SK-N-SH (cell line): ENCODE measurements at regions not wholly inside any gene's neighbourhood (a gene's known extent, or its start where the extent isn't known, plus 50 kb on each side); places are given as distances from the start of the nearest gene placed in this dataset.

ENCODE experiments used
- CTCF ChIA-PET: fragments of 300-600, 350-600 bp; formaldehyde crosslinking; extraction: SDS; loops from one replicate; lab custom pipeline; 2021; lab: Yijun Ruan, JAX
- POLR2A ChIA-PET: fragments of 350-600 bp; sonication (Branson Sonifier 250); formaldehyde crosslinking; extraction: SDS; loops from one replicate; lab custom pipeline; 2020; ENCODE audit warnings: antibody characterized with exemption, inconsistent platforms; lab: Yijun Ruan, JAX
- DNase-seq: peaks from one replicate; pipeline ENCODE4 v3.0.0; 2012
- H2AFZ ChIP-seq: fragments of 200-600 bp; sonication (generic); 2 replicates; pipeline ENCODE4 v1.8.1; 2016; ENCODE audit warnings: antibody characterized with exemption, mild to moderate bottlenecking, low read depth
- H3F3A ChIP-seq: fragments of 200-600 bp; sonication (generic); replicated peaks from 2 replicates; pipeline ENCODE3; 2016; ENCODE audit warnings: antibody characterized with exemption, mild to moderate bottlenecking; ENCODE audit not compliant: insufficient read depth
- H3K27ac ChIP-seq, 2 experiments: fragments of 200-500 bp in 1 of 2; fragments of 200-600 bp in 1 of 2; sonication (Bioruptor generic) in 1 of 2; sonication (generic), shearing (Covaris generic) in 1 of 2; 2 replicates each; pipeline versions ENCODE4 v1.5.1 to v1.6.1; 2014 to 2016; ENCODE audit warnings: low read depth in 2 of 2, inconsistent platforms in 1 of 2, low read length in 1 of 2, mild to moderate bottlenecking in 1 of 2, mixed read lengths in 1 of 2
- H3K27me3 ChIP-seq: fragments of 200-600 bp; sonication (generic), shearing (Covaris generic); 2 replicates; pipeline ENCODE4 v1.6.1; 2016; ENCODE audit warnings: mixed run types; ENCODE audit not compliant: insufficient read depth
- H3K36me3 ChIP-seq, 2 experiments: fragments of 200-500 bp in 1 of 2; fragments of 200-600 bp in 1 of 2; sonication (Bioruptor generic) in 1 of 2; sonication (generic) in 1 of 2; replicated peaks in 1 of 2; 2 replicates each; pipeline versions ENCODE3 to v1.5.1; 2014 to 2016; ENCODE audit warnings: low read length in 1 of 2, mild to moderate bottlenecking in 1 of 2; ENCODE audit not compliant: insufficient read depth in 2 of 2, control insufficient read depth in 1 of 2
- H3K4me1 ChIP-seq, 2 experiments: fragments of 200-500 bp in 1 of 2; fragments of 200-600 bp in 1 of 2; sonication (Bioruptor generic) in 1 of 2; sonication (generic), shearing (Covaris generic) in 1 of 2; 2 replicates each; pipeline versions ENCODE4 v1.5.1 to v1.6.1; 2014 to 2016; ENCODE audit warnings: low read depth in 1 of 2, low read length in 1 of 2, mixed run types in 1 of 2; ENCODE audit not compliant: insufficient read depth in 2 of 2, control insufficient read depth in 1 of 2
- H3K4me2 ChIP-seq: fragments of 200-600 bp; sonication (generic), shearing (Covaris generic); 2 replicates; pipeline ENCODE4 v1.6.1; 2017; ENCODE audit warnings: mixed run types
- H3K4me3 ChIP-seq, 2 experiments: fragments of 200-500 bp in 1 of 2; fragments of 200-600 bp in 1 of 2; sonication (Bioruptor generic) in 1 of 2; sonication (generic), shearing (Covaris generic) in 1 of 2; 2 replicates each; pipeline versions ENCODE4 v1.5.1 to v1.8.1; 2014 to 2016; ENCODE audit warnings: low read depth in 2 of 2, inconsistent platforms in 1 of 2, low read length in 1 of 2, mild to moderate bottlenecking in 1 of 2, mixed read lengths in 1 of 2, moderate library complexity in 1 of 2
- H3K79me2 ChIP-seq: fragments of 200-600 bp; sonication (generic); 2 replicates; pipeline ENCODE4 v1.8.1; 2017; ENCODE audit warnings: mild to moderate bottlenecking; ENCODE audit not compliant: insufficient read depth
- H3K9ac ChIP-seq: fragments of 200-600 bp; sonication (generic); 2 replicates; pipeline ENCODE4 v1.6.1; 2017; ENCODE audit warnings: mixed run types
- H3K9me2 ChIP-seq: fragments of 200-600 bp; sonication (generic); 2 replicates; pipeline ENCODE4 v1.6.1; 2017; ENCODE audit warnings: mixed run types
- H3K9me3 ChIP-seq: fragments of 200-600 bp; sonication (generic); 2 replicates; pipeline ENCODE4 v1.6.1; 2017; ENCODE audit warnings: mixed run types, mild to moderate bottlenecking, moderate library complexity
- H4K20me1 ChIP-seq: fragments of 200-600 bp; sonication (generic); 2 replicates; pipeline ENCODE4 v1.6.1; 2017; ENCODE audit warnings: mild to moderate bottlenecking, mixed run types; ENCODE audit not compliant: insufficient read depth
- CHD2 ChIP-seq: fragments of 150-350 bp; IDR thresholded peaks from 2 replicates; pipeline ENCODE4 v1.6.1; 2018; ENCODE audit warnings: low read length; ENCODE audit not compliant: partially characterized antibody
- EZH2phosphoT487 ChIP-seq: fragments of 200-600 bp; sonication (generic); IDR thresholded peaks from 2 replicates; pipeline ENCODE4 v1.6.1; 2017; ENCODE audit warnings: low read depth, mixed run types, mild to moderate bottlenecking, antibody characterized with exemption, moderate library complexity, borderline replicate concordance
- FOSL2 ChIP-seq: IDR thresholded peaks from 2 replicates; pipeline ENCODE4 v1.4.0; 2012; ENCODE audit warnings: low read depth, mild to moderate bottlenecking, moderate library complexity, borderline replicate concordance
- FOXM1 ChIP-seq: IDR thresholded peaks from 2 replicates; pipeline ENCODE4 v1.4.0; 2012; ENCODE audit warnings: low read depth, mild to moderate bottlenecking
- GABPA ChIP-seq: IDR thresholded peaks from 2 replicates; pipeline ENCODE4 v1.4.0; 2012; ENCODE audit warnings: low read depth, mild to moderate bottlenecking
- JUND ChIP-seq: IDR thresholded peaks from 2 replicates; pipeline ENCODE4 v1.4.0; 2012
- MXI1 ChIP-seq: IDR thresholded peaks from 2 replicates; pipeline ENCODE4 v1.6.1; 2012; ENCODE audit warnings: mild to moderate bottlenecking, low read depth, low read length, improper control_type of control experiment
- NFIC ChIP-seq: IDR thresholded peaks from 2 replicates; pipeline ENCODE4 v1.4.0; 2012; ENCODE audit warnings: borderline replicate concordance
- POLR2AphosphoS5 ChIP-seq: IDR thresholded peaks from 2 replicates; pipeline ENCODE4 v1.6.1; 2012; ENCODE audit warnings: low read depth, low read length
- RAD21 ChIP-seq: IDR thresholded peaks from 2 replicates; pipeline ENCODE4 v1.6.1; 2012; ENCODE audit warnings: mild to moderate bottlenecking, low read length
- RCOR1 ChIP-seq: fragments of 150-350 bp; IDR thresholded peaks from 2 replicates; pipeline ENCODE4 v1.6.1; 2017; ENCODE audit warnings: antibody characterized with exemption, low read length
- SIN3A ChIP-seq: IDR thresholded peaks from 2 replicates; pipeline ENCODE4 v1.6.1; 2012; ENCODE audit warnings: low read depth, mild to moderate bottlenecking, low read length, moderate library complexity, borderline replicate concordance
- TF ChIP-seq, protein P1 (sequence below): IDR thresholded peaks from 2 replicates; pipeline ENCODE4 v1.4.0; 2012; ENCODE audit warnings: low read depth, borderline replicate concordance
- TF ChIP-seq, protein P2 (sequence below): IDR thresholded peaks from 2 replicates; pipeline ENCODE4 v1.4.0; 2012; ENCODE audit warnings: low read depth, borderline replicate concordance
- TF ChIP-seq, protein P3 (sequence below): IDR thresholded peaks from 2 replicates; pipeline ENCODE4 v1.6.1; 2012; ENCODE audit warnings: mild to moderate bottlenecking, low read depth, low read length, moderate library complexity
- TF ChIP-seq, protein P4 (sequence below): IDR thresholded peaks from 2 replicates; pipeline ENCODE4; 2012

DNA sequence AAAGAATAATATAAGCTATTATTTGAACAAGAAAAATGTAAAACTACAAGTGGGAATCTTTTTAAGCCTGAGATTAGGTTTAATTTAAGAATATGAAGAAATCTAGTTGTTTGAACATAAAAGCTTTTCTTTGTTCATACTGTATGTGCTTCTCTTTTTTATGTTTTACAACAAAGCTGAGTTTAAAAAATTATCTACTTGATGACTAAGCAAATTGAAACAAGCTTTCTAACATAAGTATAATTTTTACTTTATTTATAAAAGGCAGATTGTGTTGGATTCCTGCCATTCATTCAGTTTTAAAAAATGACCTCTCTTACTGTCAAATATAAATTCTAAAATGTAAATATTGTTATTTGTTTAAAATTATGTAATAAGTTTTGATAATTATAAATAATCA is 958.2 kb downstream of the DNAJB9 start:
- peaks cover 3% of the 10 kb centered on the region; the same call in 1 of the 2 replicates for H3K9me3 ChIP-seq
- no peak for DNase-seq
- H3K27ac ChIP-seq: no peak overlapping the region
- H4K20me1 ChIP-seq: no peaks in the 10 kb centered on the region
- H3K9ac ChIP-seq: no peak overlapping the region
- no peaks in the 10 kb centered on the region for H3K4me1 ChIP-seq
- TF ChIP-seq EZH2phosphoT487 (no peak), POLR2AphosphoS5 (no peak), RCOR1 (no peak), GABPA (no peak), JUND (no peak), MXI1 (no peak), FOSL2 (no peak), SIN3A (no peak), NFIC (no peak), CHD2 (no peak), FOXM1 (no peak), RAD21 (no peak)
- TF ChIP-seq, protein P1, sequence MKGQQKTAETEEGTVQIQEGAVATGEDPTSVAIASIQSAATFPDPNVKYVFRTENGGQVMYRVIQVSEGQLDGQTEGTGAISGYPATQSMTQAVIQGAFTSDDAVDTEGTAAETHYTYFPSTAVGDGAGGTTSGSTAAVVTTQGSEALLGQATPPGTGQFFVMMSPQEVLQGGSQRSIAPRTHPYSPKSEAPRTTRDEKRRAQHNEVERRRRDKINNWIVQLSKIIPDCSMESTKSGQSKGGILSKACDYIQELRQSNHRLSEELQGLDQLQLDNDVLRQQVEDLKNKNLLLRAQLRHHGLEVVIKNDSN: no peak
- TF ChIP-seq, protein P2, sequence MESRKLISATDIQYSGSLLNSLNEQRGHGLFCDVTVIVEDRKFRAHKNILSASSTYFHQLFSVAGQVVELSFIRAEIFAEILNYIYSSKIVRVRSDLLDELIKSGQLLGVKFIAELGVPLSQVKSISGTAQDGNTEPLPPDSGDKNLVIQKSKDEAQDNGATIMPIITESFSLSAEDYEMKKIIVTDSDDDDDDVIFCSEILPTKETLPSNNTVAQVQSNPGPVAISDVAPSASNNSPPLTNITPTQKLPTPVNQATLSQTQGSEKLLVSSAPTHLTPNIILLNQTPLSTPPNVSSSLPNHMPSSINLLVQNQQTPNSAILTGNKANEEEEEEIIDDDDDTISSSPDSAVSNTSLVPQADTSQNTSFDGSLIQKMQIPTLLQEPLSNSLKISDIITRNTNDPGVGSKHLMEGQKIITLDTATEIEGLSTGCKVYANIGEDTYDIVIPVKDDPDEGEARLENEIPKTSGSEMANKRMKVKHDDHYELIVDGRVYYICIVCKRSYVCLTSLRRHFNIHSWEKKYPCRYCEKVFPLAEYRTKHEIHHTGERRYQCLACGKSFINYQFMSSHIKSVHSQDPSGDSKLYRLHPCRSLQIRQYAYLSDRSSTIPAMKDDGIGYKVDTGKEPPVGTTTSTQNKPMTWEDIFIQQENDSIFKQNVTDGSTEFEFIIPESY: no peak
- TF ChIP-seq, protein P3, sequence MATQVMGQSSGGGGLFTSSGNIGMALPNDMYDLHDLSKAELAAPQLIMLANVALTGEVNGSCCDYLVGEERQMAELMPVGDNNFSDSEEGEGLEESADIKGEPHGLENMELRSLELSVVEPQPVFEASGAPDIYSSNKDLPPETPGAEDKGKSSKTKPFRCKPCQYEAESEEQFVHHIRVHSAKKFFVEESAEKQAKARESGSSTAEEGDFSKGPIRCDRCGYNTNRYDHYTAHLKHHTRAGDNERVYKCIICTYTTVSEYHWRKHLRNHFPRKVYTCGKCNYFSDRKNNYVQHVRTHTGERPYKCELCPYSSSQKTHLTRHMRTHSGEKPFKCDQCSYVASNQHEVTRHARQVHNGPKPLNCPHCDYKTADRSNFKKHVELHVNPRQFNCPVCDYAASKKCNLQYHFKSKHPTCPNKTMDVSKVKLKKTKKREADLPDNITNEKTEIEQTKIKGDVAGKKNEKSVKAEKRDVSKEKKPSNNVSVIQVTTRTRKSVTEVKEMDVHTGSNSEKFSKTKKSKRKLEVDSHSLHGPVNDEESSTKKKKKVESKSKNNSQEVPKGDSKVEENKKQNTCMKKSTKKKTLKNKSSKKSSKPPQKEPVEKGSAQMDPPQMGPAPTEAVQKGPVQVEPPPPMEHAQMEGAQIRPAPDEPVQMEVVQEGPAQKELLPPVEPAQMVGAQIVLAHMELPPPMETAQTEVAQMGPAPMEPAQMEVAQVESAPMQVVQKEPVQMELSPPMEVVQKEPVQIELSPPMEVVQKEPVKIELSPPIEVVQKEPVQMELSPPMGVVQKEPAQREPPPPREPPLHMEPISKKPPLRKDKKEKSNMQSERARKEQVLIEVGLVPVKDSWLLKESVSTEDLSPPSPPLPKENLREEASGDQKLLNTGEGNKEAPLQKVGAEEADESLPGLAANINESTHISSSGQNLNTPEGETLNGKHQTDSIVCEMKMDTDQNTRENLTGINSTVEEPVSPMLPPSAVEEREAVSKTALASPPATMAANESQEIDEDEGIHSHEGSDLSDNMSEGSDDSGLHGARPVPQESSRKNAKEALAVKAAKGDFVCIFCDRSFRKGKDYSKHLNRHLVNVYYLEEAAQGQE: no peak
- TF ChIP-seq, protein P4, sequence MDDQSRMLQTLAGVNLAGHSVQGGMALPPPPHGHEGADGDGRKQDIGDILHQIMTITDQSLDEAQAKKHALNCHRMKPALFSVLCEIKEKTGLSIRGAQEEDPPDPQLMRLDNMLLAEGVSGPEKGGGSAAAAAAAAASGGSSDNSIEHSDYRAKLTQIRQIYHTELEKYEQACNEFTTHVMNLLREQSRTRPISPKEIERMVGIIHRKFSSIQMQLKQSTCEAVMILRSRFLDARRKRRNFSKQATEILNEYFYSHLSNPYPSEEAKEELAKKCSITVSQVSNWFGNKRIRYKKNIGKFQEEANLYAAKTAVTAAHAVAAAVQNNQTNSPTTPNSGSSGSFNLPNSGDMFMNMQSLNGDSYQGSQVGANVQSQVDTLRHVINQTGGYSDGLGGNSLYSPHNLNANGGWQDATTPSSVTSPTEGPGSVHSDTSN: no peak
- POLR2A ChIA-PET: no interaction called here
- H3K4me3 ChIP-seq: no peak overlapping the region
- 0 out of 2 replicates have a peak, but pooled peaks cover 2% of the 10 kb centered on the region for H3K9me2 ChIP-seq
- no peaks in the 10 kb centered on the region; the same call in 1 of the 2 replicates for H3K79me2 ChIP-seq
- H3K4me2 ChIP-seq: no peak overlapping the region
- CTCF ChIA-PET: interaction anchor here (1.1 to 1.5 kb wide), 2 partner anchors 10 to 766 kb away, joined by 3 read pairs; no protein-coding TSS in a partner anchor
- no peaks in the 10 kb centered on the region for H3K27me3 ChIP-seq
- H3K36me3 ChIP-seq: no peaks in the 10 kb centered on the region
- no peaks in the 10 kb centered on the region for H3F3A ChIP-seq
- no peak overlapping the region for H2AFZ ChIP-seq
